ENCODE measurements at regions not wholly inside any gene's neighbourhood (a gene's known extent, or its start where the extent isn't known, plus 50 kb on each side); places are given as distances from the start of the nearest gene placed in this dataset.

DNA sequence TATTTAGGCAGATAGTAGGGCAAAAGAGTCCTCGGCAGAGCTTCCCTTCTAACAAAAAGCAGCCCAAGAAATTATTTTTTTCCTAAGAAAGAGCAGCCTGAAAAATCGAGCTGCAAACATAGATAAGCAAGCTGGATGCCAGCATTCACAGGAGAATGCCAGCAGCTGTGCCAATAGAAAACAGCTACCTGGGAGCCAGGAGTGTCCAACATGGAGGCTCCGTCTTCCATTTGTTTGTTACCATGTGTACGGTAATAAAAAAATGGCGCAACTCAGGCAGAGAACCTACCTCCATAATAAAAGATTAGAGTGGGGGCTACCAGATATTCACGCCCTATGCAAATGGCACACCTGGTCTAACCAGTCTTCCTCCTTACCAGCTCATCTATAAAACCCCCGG is 77.6 kb upstream of the IPO5 start:
- no peaks in the 10 kb centered on the region for H3K27me3 ChIP-seq (replicated peaks)
- no peak for DNase-seq
- no peak overlapping the region for H3K4me3 ChIP-seq (ENCODE audit: low read depth, low read length)
- no peak overlapping the region for H3K27ac ChIP-seq
- H3K36me3 ChIP-seq (replicated peaks): no peaks in the 10 kb centered on the region
- no peak for TF ChIP-seq CTCF (IDR thresholded peaks at IDR 0.05; ENCODE audit: low read depth, low read length, missing control alignments)
- in situ Hi-C loops (cut with HindIII; ENCODE audit: low pct_ligation_motif_present, low sequenced_read_pairs): loop anchor here (25.0 kb wide), 1 partner anchor 536 kb away; no protein-coding TSS in a partner anchor

DNA sequence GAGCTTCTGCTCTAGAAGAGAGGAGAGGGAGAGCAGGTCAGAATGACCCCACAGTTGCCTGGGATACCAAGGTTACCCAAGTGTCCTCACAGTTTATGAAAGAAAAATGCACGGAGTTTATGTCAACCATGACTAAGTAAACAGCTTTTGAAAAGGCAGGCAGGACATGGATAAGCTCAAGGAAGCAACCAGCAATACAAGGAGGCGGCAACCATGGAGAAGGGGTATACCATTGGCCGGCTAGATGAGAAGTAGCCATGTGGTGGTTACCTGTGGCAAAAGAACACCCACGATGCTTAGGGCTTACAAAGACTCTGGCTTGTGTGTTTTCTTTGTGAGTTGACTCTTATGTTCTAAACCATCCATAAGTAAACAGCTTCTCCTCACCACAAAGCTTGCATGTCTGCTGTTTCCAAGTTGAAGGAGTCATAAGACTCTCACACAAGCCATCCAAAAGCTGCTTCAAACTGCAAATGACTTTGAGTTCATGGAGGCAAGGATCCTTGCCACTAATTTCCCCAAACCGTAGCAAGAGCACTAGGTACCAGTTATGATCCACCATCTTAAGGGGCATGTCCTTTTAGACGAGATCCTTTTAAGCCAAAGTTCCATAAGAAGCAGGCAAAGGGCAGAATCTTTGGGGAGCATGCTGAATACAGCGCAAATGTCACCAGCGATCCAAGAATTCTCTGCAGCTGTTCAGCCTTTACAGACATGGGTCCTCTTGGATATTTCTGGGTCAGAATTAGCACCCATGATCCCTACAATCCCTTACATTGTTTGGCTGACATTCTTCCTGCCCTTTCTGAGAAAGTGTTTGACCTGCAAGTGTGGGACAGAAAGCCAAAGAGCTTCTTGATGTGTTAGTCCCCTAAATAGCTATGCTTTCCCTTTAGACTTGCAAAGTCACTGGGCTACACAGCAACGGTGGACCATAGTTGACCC is 74.8 kb upstream of the IPO5 start:
- H3K36me3 ChIP-seq (replicated peaks): no peaks in the 10 kb centered on the region
- in situ Hi-C loops (cut with HindIII; ENCODE audit: low pct_ligation_motif_present, low sequenced_read_pairs): loop anchor here (25.0 kb wide), 1 partner anchor 534 kb away; no protein-coding TSS in a partner anchor
- peak overlapping the region; percentile 81 for H3K27ac ChIP-seq

GRCh38 chr13:97879646-97880310 is 73.7 kb upstream of the IPO5 start:
- in situ Hi-C loops (cut with HindIII; ENCODE audit: low pct_ligation_motif_present, low sequenced_read_pairs): loop anchor here (25.0 kb wide), 1 partner anchor 533 kb away; no protein-coding TSS in a partner anchor
- Histone ChIP-seq H3K4me3 (ENCODE audit: low read depth, low read length) (no peak overlapping the region), H3K27ac (peak overlapping the region; percentile 81), H3K27me3 (replicated peaks) (no peaks in the 10 kb centered on the region), H3K36me3 (replicated peaks) (no peaks in the 10 kb centered on the region)
- peak; percentile 82 for DNase-seq
- TF ChIP-seq CTCF (IDR thresholded peaks at IDR 0.05; ENCODE audit: low read depth, low read length, missing control alignments): no peak

More for the DNA sequence above, 74.8 kb upstream of the IPO5 start:
- Histone ChIP-seq H3K27me3 (replicated peaks) (no peaks in the 10 kb centered on the region), H3K4me3 (ENCODE audit: low read depth, low read length) (no peak overlapping the region)
- TF ChIP-seq CTCF (IDR thresholded peaks at IDR 0.05; ENCODE audit: low read depth, low read length, missing control alignments): no peak
- DNase-seq: no peak

DNA sequence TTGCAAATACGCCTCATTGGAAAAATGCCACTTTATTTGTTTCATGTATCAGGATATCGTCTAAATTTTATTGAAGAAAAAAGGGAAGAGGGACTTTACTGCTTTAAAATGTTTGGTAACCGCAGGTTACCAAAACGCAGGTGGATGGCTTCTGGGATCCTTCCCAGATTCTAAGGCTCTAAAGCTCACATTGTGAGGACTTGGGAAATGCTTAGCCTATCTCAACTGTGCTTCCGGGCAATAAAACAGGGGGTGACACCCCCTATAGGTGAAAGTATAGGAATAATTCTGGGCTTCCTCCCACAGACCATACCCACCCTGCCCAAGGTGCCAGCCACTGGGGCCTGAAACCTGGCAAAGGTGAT is 73.2 kb upstream of the IPO5 start:
- no peaks in the 10 kb centered on the region for H3K27me3 ChIP-seq (replicated peaks)
- TF ChIP-seq CTCF (IDR thresholded peaks at IDR 0.05; ENCODE audit: low read depth, low read length, missing control alignments): peak; percentile 2
- H3K27ac ChIP-seq: peak overlapping the region; percentile 81
- no peak overlapping the region for H3K4me3 ChIP-seq (ENCODE audit: low read depth, low read length)
- no peaks in the 10 kb centered on the region for H3K36me3 ChIP-seq (replicated peaks)
- DNase-seq: no peak
- in situ Hi-C loops (cut with HindIII; ENCODE audit: low pct_ligation_motif_present, low sequenced_read_pairs): loop anchor here (25.0 kb wide), 1 partner anchor 532 kb away; no protein-coding TSS in a partner anchor

- no peak for TF ChIP-seq CTCF (IDR thresholded peaks at IDR 0.05; ENCODE audit: low read depth, low read length, missing control alignments)
- in situ Hi-C loops (cut with HindIII; ENCODE audit: low pct_ligation_motif_present, low sequenced_read_pairs): loop anchor here (25.0 kb wide), 1 partner anchor 531 kb away; no protein-coding TSS in a partner anchor
- no peak overlapping the region for H3K4me3 ChIP-seq (ENCODE audit: low read depth, low read length)
- H3K27me3 ChIP-seq (replicated peaks): no peaks in the 10 kb centered on the region
- H3K27ac ChIP-seq: no peak overlapping the region
- H3K36me3 ChIP-seq (replicated peaks): no peaks in the 10 kb centered on the region
- DNase-seq: no peak
Measured at GRCh38 chr13:97881556-97881955, 71.9 kb upstream of the IPO5 start.

Data from brain microvascular endothelial cell (primary cell).